NB4 (cell line): ENCODE measurements at regions not wholly inside any gene's neighbourhood (a gene's known extent, or its start where the extent isn't known, plus 50 kb on each side); places are given as distances from the start of the nearest gene placed in this dataset.

ENCODE experiments used
- MYC ChIP-seq: IDR thresholded peaks from 2 replicates; pipeline ENCODE4 v1.6.1; 2011; ENCODE audit warnings: low read depth, low read length
- POLR2A ChIP-seq: IDR thresholded peaks from 2 replicates; pipeline ENCODE4 v1.6.1; 2011; ENCODE audit warnings: mild to moderate bottlenecking; ENCODE audit not compliant: insufficient read length; ENCODE audit errors: extremely low read depth
- TF ChIP-seq, protein P1 (sequence below): IDR thresholded peaks from one replicate; pipeline ENCODE4 v1.5.1; 2012; ENCODE audit warnings: low read depth, low read length
- TF ChIP-seq, protein P2 (sequence below): IDR thresholded peaks from 2 replicates; pipeline ENCODE4 v1.6.1; 2011; ENCODE audit warnings: low read depth, low read length

DNA sequence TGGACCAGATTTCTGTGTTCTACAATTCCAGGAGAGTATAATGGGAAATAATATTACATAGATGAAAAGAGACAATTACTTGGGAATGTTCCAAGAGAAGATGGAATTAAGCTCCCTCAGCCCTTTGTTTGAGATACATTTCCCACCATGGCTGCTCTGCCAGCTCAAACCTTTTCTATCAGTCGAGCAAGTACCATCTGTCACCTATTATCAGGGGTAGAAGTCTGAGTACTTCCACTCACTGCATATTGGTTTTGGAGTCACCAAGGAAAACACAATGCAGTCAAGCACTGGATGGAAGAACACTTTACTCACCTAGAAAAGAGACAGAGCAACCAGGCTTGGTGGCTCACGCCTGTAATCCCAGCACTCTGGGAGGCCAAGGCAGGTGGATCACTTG is 270.4 kb upstream of the FAR2 start:
- TF ChIP-seq, protein P1, sequence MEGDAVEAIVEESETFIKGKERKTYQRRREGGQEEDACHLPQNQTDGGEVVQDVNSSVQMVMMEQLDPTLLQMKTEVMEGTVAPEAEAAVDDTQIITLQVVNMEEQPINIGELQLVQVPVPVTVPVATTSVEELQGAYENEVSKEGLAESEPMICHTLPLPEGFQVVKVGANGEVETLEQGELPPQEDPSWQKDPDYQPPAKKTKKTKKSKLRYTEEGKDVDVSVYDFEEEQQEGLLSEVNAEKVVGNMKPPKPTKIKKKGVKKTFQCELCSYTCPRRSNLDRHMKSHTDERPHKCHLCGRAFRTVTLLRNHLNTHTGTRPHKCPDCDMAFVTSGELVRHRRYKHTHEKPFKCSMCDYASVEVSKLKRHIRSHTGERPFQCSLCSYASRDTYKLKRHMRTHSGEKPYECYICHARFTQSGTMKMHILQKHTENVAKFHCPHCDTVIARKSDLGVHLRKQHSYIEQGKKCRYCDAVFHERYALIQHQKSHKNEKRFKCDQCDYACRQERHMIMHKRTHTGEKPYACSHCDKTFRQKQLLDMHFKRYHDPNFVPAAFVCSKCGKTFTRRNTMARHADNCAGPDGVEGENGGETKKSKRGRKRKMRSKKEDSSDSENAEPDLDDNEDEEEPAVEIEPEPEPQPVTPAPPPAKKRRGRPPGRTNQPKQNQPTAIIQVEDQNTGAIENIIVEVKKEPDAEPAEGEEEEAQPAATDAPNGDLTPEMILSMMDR = no peak
- no peak for TF ChIP-seq POLR2A
- TF ChIP-seq, protein P2, sequence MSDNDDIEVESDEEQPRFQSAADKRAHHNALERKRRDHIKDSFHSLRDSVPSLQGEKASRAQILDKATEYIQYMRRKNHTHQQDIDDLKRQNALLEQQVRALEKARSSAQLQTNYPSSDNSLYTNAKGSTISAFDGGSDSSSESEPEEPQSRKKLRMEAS = no peak
- TF ChIP-seq MYC = no peak
